ENCODE measurements at regions not wholly inside any gene's neighbourhood (a gene's known extent, or its start where the extent isn't known, plus 50 kb on each side); places are given as distances from the start of the nearest gene placed in this dataset.

DNA sequence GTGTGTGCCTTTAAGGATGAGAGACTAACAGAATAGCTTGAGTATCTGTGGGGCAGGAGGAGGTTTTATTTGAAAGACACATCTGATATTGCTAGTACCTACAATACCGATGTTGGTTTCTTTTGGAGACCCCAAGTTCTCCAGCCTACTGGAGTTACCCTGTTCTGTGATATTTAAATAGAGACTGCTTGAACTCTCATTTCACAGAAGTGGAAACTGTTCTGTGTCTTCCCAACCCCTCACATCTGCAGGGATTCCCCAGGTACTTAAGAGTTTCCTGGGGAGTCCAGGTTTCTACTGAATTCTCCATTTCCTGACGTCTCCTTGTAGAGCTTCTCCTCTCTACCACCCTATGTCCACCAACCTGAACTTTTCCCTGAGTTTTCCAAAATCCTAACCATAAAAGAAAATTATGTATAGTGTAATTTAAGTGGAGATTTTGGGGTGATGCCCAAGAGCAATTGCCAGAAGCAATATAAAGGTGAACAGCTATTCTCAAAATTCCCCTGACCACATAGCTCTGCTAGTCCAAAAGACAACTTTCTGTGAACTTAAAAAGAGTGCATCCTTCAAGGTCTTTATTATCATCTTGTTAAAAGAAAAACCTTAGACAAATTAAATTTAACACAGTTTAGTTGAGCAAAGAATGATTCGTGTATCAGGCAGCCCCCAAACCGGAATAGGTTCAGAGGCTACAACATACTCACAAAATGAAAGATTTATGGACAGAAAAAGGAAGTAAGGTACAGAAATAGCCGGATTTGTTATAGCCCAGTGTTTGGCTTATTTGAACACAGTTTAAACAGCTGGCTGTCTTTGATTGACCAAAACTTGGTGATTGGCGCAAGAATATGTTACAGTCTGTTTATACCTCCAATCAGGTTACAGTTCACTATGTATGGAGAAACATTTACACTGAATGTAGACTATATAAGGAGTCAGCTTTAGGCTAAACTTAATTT is 373.4 kb downstream of the NUAK1 start:
- H3K4me3 ChIP-seq: no peak overlapping the region

DNA sequence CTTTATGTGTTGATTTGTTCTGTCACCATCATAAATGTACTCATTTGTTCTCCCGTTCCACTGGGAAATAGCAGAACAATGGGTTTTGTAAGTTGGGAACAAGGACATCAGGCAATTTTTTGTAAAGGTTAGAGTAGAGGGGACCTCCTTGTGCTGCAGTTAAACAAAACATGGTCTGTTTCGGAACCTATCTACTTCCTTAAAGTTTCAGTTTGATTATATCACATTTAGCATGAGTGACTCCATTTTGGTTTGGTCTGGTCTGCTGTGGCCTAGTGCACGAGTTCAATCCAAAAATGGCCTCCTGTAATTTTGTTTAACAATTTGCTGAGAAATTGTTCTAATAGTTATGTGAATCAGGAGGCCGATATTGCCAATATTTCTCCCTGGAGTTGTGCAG is 372.7 kb downstream of the NUAK1 start:
- TF ChIP-seq, protein P1, sequence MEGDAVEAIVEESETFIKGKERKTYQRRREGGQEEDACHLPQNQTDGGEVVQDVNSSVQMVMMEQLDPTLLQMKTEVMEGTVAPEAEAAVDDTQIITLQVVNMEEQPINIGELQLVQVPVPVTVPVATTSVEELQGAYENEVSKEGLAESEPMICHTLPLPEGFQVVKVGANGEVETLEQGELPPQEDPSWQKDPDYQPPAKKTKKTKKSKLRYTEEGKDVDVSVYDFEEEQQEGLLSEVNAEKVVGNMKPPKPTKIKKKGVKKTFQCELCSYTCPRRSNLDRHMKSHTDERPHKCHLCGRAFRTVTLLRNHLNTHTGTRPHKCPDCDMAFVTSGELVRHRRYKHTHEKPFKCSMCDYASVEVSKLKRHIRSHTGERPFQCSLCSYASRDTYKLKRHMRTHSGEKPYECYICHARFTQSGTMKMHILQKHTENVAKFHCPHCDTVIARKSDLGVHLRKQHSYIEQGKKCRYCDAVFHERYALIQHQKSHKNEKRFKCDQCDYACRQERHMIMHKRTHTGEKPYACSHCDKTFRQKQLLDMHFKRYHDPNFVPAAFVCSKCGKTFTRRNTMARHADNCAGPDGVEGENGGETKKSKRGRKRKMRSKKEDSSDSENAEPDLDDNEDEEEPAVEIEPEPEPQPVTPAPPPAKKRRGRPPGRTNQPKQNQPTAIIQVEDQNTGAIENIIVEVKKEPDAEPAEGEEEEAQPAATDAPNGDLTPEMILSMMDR (IDR thresholded peaks at IDR 0.05): no peak
- DNase-seq (no peak), ATAC-seq (no peak)
- Histone ChIP-seq H3K36me3 (ENCODE audit: low read depth) (no peaks in the 10 kb centered on the region), H3K4me1 (ENCODE audit: low read depth) (no peaks in the 10 kb centered on the region), H3K4me3 (no peak overlapping the region), H3K9me3 (no peaks in the 10 kb centered on the region)
- intact Hi-C loops (cut with DNase I, micrococcal nuclease): no loop called here

More for the DNA sequence above, 373.4 kb downstream of the NUAK1 start:
- TF ChIP-seq, protein P1 (IDR thresholded peaks at IDR 0.05): no peak
- Histone ChIP-seq H3K36me3 (ENCODE audit: low read depth) (no peaks in the 10 kb centered on the region), H3K9me3 (no peaks in the 10 kb centered on the region), H3K4me1 (ENCODE audit: low read depth) (no peaks in the 10 kb centered on the region)
- ATAC-seq: no peak
- no peak for DNase-seq
- intact Hi-C loops (cut with DNase I, micrococcal nuclease): no loop called here

DNA sequence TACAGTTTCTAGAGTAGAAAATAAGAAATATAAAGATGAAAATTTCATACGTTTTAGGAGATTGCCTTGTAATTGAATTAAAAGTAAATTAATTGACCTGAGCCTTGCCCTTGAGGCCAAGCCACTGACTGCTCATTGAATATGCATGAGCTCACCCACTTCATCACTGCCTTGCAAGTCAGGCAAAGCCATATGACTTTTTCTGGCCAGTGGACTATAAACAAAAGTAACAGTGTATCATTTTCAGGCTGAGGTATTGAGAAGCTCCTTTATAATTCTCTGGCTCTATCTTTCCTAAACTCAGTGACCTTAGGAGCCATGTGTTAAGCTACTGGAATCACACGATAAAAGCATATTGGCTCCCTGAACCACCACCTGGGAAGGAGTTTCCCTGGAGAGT is 369.3 kb downstream of the NUAK1 start:
- intact Hi-C loops (cut with DNase I, micrococcal nuclease): no loop called here
- Histone ChIP-seq H3K9me3 (no peaks in the 10 kb centered on the region), H3K4me3 (no peak overlapping the region), H3K4me1 (ENCODE audit: low read depth) (no peaks in the 10 kb centered on the region), H3K36me3 (ENCODE audit: low read depth) (no peaks in the 10 kb centered on the region)
- ATAC-seq (no peak), DNase-seq (no peak)
- TF ChIP-seq, protein P1 (IDR thresholded peaks at IDR 0.05): no peak

DNA sequence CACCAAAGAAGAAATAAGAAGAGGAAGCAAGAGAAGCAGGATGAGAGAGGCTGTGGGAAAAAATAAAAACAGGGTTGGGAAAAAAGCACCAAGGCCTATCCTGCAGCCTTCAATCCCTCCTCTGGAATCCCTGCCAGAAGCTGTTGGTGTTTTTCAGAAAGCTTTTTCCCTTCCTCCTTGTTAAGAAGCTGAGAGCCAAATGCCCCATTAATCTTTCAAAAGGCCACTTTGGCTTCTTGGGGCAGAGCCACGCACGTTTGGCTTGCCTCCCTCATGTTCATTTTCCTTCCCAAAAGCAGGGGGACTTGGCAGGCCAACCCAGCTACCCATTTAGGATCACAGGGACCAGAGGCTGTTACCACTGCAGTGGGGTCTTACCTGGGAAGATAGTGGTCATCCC is 365.3 kb downstream of the NUAK1 start:
- Histone ChIP-seq H3K4me3 (no peak overlapping the region), H3K4me1 (ENCODE audit: low read depth) (no peaks in the 10 kb centered on the region), H3K36me3 (ENCODE audit: low read depth) (no peaks in the 10 kb centered on the region), H3K9me3 (no peaks in the 10 kb centered on the region)
- intact Hi-C loops (cut with DNase I, micrococcal nuclease): no loop called here
- TF ChIP-seq, protein P1 (IDR thresholded peaks at IDR 0.05): no peak
- DNase-seq (no peak), ATAC-seq (no peak)

DNA sequence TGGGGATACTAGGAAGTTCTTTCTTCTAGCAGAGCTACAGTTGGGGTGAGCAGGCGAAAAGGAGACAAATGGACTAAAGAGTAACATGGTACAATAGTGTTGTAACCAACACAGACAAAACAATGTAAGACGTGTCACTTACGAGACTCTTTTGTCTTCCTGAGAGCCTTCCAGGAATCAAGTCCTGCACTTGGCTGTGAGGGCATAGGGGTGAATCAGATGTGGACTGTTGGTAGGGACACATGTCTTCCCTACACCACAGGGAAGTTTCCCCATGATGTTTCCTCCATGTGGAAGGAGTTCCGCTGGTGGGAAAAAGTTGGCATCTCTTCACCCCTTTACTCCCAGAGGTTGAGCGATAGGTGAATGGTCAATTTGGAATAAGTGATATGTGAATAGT is 364.7 kb downstream of the NUAK1 start:
- TF ChIP-seq, protein P1 (IDR thresholded peaks at IDR 0.05): no peak
- intact Hi-C loops (cut with DNase I, micrococcal nuclease): no loop called here
- H3K36me3 ChIP-seq (ENCODE audit: low read depth): no peaks in the 10 kb centered on the region
- H3K4me1 ChIP-seq (ENCODE audit: low read depth): no peaks in the 10 kb centered on the region
- ATAC-seq: no peak
- no peaks in the 10 kb centered on the region for H3K9me3 ChIP-seq
- no peak overlapping the region for H3K4me3 ChIP-seq
- DNase-seq: no peak

Data from mucosa of descending colon (tissue), 3 donors.